GM18861 (cell line): ENCODE measurements at regions not wholly inside any gene's neighbourhood (a gene's known extent, or its start where the extent isn't known, plus 50 kb on each side); places are given as distances from the start of the nearest gene placed in this dataset.
"Not testable (repeated sequence)": the region's sequence is repeated elsewhere in the genome, so short reads cannot be mapped to it uniquely, and the experiment has no call there.

Experiments used
- ATAC-seq: cut with Tn5 transposase; IDR thresholded peaks from one replicate; pipeline ENCODE4 v1.9.1; 2021; ENCODE audit not compliant: unreplicated experiment

DNA sequence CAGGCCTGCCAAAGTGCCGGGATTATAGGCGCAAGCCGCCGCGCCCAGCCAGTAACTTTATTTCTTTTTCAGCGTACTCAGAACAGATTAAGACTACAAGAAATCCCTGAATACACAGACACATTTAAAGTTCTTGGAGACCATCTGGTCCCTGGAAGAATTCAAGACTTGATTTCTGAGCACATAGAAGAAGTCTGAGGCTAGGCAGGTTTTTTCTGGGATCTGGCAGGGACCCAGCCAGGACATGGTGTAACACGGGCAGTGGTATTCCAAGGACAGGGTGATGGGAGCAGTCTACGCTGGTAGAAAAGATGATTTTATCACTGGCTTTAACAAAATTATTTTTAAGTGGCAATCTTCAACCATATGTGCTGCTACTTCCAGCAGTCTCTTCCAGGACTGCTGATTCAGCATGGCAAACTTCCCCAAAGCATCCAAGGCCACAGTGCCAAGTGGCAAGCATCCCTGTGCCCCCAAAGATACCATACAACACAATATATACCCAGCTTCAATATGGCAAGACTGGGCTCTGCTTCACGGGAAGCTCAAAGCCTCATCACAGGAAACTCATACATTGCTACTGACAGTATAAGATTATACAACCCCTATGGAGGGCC lies 105.2 kb upstream of the OR5AK2 start:
- no peak for ATAC-seq

DNA sequence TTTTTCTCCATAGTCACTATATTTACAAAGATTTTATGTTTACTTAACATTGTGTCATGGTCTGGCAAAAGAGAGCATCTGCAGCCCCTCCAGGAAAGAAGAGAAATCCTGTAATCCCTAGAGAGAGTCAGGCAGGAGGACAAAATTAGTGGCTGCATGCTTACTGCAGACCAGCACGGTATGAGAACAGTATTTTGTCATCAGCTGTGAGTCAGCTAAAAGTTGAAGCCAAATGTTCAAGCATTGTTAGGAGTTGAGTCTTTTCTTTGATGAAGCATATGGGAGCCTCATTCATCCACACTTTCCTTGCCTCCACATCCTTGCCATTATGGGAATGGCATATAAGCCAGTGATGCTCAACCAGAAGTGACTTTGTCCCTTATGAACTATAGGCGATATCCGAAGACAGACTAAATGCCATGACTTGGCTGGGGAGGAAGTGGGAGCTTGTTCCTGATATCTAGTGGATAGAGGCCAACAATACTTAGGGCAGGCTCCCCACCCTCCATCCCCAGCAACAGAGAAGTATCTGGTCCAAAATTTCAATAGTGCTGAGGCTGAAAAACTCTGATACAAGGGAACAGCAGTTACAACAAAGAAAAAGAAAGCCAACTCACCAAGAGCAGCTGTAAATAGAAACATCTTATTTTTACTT lies 112.0 kb upstream of the OR5AK2 start:
- no peak for ATAC-seq

DNA sequence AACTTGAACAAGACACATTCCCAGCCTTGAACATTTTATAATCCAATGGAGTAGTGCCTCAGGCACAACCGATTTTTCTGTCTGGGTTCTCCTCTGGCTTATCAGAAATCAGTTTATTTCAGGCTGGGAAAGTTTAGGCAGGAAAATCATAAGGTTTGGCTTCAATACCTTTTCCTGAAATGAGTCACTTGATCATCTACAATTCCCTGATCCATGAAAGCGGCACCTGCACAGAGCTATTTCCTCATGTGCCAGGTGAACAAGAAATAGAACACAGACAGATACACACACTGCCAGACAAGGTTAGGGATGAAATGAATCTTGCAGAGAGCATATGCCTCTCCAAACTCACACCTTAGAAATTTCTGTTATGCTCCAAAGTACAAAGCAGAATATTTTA lies 106.7 kb upstream of the OR9G4 start:
- ATAC-seq, result no peak

DNA sequence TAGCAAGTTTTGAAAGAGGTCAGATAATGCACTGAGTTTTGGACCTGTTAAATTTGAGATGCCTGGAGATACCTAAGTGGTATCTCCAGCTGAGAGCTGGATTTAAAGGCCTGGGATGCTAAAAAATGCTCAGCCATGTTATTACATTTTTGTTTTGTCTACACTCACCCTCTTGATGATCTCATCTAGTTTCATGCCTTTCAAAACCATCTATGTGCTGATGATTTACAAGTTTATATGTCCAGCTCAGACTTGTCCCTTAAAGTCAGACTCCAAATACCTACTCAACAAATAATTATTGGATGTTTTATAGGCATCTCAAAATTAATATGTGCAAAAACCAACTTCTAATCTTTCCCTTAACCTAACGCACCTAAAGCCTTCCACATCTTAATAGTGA lies 103.6 kb upstream of the OR9G4 start:
- ATAC-seq, result no peak

DNA sequence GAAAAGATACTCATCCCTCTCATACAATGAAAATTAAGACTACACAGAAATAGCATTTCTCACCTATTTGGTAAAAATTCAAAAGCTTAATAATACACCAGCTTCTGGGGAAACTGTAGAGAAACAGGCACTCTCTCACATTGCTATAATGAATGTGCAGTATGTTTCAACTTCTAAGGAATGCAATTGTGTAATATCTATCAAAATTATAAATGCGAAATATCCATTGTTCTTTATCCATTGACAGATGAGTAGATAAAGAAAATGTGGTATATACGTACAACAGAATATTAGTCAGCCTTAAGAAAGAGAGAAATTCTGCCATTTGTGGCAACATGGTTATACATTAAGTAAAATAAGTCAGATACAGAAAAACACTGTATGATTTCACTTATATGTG lies 101.4 kb upstream of the OR9G4 start:
- no peak for ATAC-seq

DNA sequence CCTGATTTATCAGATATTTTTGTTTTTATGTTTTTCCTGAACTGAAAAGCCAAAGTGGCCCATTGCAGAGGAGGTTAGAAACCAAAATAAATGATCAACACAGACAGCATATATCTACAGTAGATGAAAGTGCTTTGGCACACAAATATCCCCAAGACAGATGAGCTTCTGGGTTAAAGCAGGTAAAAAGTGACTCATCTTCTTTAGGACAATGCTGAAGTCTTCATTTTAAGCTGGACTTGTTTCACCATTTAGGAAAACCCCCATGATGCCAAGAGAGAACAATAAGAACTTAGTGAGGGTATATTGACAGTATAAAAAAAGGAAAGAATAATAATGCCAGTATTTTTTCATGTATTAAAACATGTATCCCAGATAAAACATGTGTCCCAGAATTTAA lies 100.8 kb upstream of the OR9G4 start:
- no peak for ATAC-seq

DNA sequence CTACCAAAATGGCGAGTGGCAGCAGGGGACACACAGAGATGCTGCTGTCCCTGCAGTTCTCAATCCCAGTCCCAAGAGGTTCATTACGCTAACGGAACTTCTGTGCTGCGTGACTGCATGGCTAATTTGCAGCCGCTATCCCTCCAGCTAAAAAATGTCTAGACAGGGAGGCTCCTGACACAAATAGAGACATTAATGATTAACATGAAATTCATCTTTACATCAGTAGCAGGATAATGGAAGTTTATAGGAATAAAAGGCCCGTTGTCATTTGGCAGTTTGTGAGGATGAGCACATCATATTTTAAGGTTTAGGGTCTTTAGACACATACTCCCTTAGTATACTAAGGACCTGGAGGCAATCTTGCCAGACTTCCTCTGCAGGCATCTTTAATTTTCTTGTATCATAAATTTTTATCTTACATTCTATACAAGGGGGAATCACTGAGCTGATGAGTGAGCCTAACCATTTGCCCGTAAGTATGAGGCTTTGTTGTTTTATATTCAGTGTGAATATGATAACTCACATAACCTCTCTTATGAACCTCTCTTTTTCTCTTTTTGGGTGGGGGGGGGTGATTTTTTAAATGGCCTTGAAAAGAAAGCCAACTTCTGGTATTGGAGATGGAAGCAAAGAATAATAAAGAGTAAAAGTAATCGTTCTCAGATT lies 99.8 kb upstream of the OR9G4 start:
- ATAC-seq, result no peak

DNA sequence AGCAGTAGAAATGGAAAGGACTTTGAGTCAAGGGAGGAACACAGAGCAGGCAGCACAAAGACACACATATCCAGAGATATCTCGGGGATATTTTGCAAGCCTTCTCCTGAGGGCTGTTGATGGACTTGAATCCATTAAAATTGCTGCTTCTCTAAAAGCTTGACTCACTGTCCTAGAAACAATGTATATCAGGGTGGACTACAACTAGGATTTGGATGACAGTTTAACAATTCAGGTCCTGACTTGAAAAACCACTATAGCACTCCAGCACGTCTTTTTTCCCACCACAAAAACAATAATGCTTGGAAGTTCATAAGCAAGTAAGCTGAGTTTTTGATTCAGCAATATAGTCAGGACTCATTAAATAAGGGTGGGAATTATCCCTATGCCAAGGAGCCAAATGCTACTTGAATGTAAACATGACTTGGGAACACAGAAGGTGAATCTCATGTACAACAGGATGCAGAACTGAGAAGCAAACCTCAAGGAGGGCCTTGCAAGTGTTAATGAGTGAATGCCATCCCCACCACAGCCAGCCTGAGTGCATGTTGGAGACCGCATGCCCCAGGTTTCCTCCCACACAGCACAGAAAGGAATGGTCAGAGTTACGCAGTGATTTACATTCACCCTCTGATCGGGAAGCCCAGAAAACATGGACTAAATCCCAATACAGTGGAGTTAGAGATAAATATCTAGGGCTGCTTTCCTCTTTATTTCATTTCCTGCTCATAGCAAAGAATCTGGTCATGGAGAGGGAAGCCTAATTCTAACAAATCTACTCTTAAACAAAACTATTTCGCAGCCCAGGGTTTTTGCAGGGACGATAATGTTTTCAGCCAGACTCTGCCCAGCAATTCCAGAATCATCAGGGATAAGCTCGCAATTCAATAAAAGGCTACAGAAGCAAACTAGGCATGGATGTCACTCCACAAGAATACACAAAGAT lies 98.4 kb upstream of the OR9G4 start:
- ATAC-seq, result no peak

DNA sequence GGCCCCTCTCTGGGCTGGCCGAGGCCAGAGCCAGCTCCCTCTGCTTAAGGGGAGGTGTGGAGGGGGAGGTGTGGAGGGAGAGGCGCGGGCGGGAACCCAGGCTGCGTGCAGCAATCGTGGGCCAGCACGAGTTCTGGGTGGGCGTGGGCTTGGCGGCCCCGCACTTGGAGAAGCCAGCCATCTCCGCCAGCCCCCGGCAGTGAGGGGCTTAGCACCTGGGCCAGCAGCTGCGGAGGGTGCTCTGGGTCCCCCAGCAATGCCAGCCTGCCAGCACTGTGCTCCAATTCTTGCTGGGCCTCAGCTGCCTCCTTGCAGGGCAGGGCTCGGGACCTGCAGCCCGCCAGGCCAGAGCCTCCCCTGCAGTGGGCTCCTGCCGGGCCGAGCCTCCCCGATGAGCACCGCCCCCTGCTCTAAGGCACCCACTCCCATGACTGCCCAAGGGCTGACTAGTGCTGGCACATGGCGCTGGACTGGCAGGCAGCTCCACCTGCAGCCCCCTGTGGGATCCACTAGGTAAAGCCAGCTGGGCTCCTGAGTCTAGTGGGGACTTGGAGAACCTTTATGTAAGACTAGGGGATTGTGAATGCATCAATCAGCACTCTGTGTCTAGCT lies 96.7 kb upstream of the OR9G4 start:
- ATAC-seq, result no peak

DNA sequence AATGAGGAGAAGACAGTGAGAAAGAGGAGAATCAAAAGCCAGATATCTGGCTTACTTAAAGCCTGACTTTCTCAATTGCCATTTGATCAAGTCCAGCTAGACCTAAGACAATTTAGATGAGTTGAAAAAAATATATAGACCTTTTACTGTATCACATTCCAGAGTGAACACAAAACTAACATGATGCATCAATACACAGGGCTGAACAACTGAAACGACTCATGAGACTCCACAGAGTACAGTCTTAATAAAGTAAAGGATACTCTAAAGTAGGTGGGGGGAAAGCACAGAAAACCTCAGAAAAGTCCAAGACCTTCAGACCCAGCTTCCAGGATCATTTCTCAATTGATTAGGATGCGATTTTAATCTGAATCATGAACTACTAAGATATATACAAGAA lies 95.3 kb upstream of the OR9G4 start:
- no peak for ATAC-seq

DNA sequence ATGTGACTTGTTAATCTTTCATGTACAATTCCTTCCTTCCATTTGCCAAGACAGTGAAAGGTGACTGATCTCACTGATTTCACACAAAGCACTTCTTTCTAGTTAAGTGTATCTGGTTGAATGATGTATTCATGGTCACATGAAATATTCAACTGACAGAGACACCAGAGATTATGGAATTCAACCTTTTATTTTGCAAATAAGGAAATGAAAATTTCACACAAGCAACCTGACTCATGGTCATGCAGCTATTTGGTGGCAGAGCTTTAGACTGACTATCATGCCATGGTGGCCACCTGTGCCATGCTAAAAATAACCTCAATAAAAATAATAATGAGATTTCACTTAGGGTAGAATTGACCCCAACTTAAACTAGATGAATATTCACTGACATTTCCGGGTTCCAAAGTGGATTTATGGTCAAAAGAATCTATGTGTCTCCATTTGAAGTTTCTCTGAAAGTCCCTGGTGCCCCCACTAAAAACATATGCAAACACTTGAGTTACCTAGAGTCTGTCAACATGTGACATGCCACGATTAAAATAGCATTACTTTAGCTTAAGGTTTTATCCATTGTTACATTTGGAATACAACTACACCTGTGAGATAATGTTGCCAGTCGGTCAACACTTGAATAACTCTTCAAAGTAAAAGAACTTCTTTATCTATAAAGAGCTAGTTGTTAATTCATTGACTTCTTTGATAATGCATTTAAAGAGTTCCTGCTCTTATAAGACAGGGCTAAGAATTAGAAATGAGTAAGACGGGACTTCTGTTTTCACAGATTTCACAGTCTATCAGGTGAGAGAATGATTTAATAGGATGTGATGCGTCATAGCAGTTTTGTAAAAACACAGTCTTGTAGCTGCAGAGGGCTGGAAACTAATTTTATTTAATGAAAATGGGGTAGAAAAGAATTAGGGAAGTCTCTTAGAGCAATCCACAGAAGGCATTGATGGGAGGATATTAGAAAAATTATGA lies 94.6 kb upstream of the OR9G4 start:
- no peak for ATAC-seq

DNA sequence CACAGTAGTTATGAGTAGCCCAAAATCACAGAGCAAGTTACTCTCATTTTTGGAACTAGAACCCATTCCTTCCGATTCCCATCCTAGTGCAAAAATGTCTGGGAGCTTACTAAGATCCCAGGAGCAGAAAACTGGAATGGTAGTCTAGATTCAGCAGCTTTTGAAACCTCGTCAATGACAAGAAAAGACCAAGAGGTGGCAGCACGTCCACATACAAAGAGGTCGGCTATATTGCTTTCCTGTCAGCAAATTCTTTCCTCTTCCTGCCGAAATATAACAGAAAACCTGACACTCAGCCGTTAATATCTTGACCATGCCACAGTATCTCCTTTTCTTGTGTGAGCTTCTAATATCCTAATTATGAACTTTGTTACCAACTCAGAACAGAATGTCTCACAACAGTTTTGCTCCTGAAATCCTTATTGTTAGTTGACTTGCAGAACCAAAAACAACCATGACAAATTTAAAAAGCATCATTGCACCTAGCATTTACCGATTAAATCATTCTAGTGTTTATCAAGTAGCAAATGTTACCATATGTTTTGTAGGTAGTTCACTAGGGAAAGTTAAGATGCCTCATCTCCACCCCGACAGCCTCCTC lies 92.8 kb upstream of the OR9G4 start:
- ATAC-seq, result no peak

DNA sequence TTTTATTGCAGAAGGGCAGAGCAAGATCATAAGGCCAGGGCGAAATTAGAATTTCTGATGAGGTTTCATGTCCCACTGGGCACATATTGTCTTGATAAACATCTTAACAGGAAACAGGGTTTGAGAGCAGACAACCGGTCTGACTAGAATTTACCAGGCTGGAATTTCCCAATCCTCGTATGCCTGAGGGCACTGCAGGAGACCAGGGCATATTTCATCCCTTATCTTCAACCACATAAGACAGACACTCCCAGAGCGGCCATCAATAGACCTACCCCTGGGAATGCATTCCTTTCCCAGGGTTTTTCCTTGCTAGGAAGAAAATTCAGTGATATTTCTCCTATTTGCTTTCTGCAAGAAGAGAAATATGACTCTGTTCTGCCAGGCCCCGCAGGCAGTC lies 78.9 kb upstream of the OR9G4 start:
- ATAC-seq, result not testable (repeated sequence)

DNA sequence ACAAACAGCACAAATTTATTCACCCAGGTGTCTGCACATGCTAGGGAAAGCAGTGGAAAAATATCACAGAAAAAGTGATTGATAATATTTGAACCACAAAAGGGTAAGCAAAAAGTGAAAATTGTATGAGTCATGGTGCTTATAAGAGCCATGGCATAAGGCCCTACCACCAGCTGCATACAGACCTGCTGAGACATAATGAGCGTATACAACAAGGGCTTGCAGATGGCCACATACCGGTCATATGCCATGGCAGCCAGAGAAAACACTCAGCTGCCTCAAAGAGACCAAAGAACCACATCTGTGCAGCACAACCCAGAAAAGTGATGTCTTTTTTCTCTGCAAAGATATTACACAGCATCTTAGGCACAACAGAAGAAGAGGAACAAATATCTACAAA lies 71.4 kb upstream of the OR9G4 start:
- ATAC-seq, result no peak

DNA sequence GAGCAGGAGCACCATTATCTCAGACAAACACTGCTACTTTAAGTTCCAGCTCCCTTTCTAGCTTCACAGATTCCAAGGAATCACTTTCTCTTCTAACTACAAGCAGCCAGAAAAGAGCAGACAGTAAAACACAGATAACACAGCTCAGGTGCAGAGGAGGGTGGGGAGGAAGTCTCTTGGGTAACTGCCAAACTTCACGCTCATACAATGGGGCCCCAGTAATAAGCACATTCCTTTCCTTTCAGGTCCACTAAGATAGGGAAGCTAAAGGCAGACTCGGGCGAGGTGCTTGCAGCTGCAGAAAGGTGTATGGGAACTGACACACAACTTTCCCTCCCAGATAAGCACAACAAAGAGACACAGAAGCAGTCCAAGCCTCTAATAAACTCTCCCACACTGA lies 69.2 kb upstream of the OR9G4 start:
- no peak for ATAC-seq

DNA sequence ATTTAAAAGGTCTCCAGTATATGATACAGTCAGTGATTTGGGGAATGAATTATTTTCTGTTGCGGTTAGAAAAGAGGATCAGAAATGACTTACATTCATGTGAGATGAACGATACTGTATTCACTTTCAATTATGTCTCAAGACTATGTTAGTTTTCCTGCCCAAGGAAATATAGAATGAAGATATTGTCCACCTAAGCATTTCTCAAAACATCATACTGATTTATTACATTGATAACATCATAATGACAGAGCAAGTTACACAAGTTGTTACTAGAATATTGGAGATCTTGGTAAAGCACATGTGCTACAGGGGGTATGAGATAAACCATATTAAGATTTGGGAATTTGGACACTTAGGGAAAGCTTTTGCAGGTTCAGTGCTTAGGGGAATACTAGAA lies 67.8 kb upstream of the OR9G4 start:
- no peak for ATAC-seq

DNA sequence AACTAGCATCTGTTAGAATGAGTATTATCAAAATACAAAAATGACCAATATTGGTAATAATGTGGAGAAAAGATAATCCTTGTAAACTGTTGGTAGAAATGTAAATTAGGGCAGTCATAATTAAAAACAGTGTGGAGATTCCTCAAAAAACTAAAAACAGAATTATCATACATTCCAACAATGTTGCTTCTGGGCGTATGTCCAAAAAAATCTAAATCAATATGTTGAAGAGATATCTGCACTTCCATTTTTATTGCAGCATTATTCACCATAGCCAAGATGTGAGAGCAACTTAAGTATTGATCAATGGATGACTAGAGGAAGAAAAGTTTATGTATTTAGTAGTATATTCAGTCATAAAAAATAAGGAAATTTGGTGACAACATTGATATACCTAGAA lies 59.8 kb upstream of the OR9G4 start:
- ATAC-seq, result no peak

DNA sequence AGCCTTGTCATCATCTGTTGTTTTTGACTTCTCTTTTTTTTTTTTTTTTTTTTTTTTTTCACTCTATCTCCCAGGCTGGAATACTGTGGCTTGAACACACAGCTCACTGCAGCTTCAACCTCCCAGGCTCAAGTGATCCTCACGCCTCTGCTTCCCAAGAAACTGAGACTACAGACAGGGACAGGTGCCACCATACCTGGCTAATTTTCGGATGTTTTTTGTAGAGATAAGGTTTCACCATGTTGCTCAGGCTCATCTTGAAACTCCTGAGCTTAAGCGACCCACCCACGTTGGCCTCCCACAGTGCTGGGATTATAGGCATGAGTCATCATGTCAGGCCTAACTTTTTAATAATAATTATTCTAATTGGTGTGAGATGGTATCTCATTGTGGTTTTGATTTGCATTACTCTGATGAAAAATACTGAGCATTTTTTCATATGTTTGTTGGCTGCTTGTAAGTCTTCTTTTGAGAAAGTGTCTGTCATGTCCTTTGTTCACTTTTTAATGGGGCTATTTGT lies 51.3 kb upstream of the OR9G4 start:
- no peak for ATAC-seq
